Muscle layer of colon (tissue), 2 donors: ENCODE measurements at regions not wholly inside any gene's neighbourhood (a gene's known extent, or its start where the extent isn't known, plus 50 kb on each side); places are given as distances from the start of the nearest gene placed in this dataset.

Experiments
- H3K27ac ChIP-seq: one replicate; pipeline ENCODE4 v1.7.0; 2013; ENCODE audit warnings: low read depth, mild to moderate bottlenecking, low read length, moderate library complexity
- H3K27me3 ChIP-seq, 2 donors: one replicate each; pipeline ENCODE4 v1.7.0; 2013; ENCODE audit warnings: low read length in 2 of 2, mild to moderate bottlenecking in 2 of 2; ENCODE audit not compliant: insufficient read depth in 2 of 2, control insufficient read depth in 1 of 2
- H3K36me3 ChIP-seq: one replicate; pipeline ENCODE4 v1.7.0; 2013; ENCODE audit warnings: mild to moderate bottlenecking, low read length; ENCODE audit not compliant: insufficient read depth
- H3K4me1 ChIP-seq: one replicate; pipeline ENCODE4 v1.7.0; 2013; ENCODE audit warnings: mild to moderate bottlenecking, low read length; ENCODE audit not compliant: insufficient read depth
- H3K4me3 ChIP-seq, 2 donors: one replicate each; pipeline ENCODE4 v1.7.0; 2013; ENCODE audit warnings: low read length in 2 of 2, low read depth in 1 of 2, mild to moderate bottlenecking in 1 of 2, moderate library complexity in 1 of 2
- H3K9ac ChIP-seq: one replicate; pipeline ENCODE4 v1.7.0; 2013; ENCODE audit warnings: low read length
- H3K9me3 ChIP-seq: one replicate; pipeline ENCODE4 v1.7.0; 2013; ENCODE audit warnings: mild to moderate bottlenecking, low read length
- donor health status: abdominal sarcoma.
- donor health status: Adenocarcinoma of cecum.

DNA sequence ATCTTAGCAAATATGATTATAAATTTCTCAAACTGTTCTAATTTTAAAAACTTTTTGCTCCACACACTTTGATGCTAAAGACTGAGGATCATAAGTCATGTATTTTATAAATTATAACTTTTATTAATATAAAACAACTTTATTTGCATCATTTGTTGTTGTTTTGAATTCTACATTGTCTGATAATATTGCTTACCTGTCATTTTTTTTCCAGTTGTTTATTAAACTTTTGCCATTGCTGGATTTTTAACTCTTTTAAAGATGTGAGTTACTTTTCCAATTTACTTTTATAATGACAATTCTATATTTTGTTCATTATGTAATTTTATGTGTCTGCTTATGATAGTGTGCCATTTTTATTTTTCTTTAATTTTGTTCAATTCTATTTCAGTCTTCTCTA, 2071.2 kb upstream of the C9orf72 start:
- H3K36me3 ChIP-seq, result no peaks in the 10 kb centered on the region
- no peak overlapping the region for H3K9ac ChIP-seq
- H3K9me3 ChIP-seq, result no peaks in the 10 kb centered on the region
- H3K4me3 ChIP-seq, result no peak overlapping the region
- H3K27me3 ChIP-seq, result no peaks in the 10 kb centered on the region
- H3K27ac ChIP-seq, result no peak overlapping the region
- H3K4me1 ChIP-seq, result no peaks in the 10 kb centered on the region

DNA sequence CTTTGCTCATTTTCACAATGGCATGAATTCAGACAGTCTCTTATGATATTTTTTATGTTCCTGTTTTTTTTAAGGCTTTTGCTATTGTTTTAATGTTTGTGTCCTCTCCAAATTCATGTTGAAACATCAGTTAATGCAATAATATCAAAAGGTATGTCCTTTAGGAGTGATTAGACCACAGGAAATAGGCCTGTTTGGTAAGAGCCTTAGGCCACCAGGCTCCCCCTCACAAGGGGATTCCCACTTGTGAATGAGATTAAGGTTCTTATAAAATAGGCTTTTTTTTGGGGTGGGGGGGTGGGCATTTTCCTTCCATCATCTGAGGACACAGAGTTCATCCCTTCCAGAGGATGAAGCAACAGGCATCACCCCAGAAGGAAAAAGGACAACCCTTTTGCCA, 2074.2 kb upstream of the C9orf72 start:
- Histone ChIP-seq H3K9me3 (no peaks in the 10 kb centered on the region), H3K27me3 (no peaks in the 10 kb centered on the region), H3K27ac (no peak overlapping the region), H3K36me3 (no peaks in the 10 kb centered on the region), H3K9ac (no peak overlapping the region), H3K4me1 (no peaks in the 10 kb centered on the region), H3K4me3 (no peak overlapping the region)

DNA sequence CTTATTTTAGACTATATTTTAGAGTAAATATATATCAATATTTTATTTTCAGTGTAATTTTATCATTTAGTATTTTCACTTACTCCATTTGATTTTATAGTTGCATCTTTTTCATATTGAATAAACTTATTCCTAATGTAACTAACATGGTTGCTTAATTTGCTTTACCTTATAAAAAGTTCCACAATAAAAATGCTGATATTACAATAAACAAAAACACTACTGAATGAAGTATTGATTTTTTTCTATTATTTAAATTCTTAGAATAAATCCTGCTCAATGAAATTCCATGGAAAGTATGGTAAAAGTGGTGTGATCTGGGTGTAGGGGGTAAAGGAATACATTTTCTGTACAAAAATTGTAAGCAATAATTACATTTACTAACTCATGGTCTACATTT, 2074.9 kb upstream of the C9orf72 start:
- Histone ChIP-seq H3K9me3 (no peaks in the 10 kb centered on the region), H3K4me3 (no peak overlapping the region), H3K27me3 (no peaks in the 10 kb centered on the region), H3K36me3 (no peaks in the 10 kb centered on the region), H3K9ac (no peak overlapping the region), H3K4me1 (no peaks in the 10 kb centered on the region), H3K27ac (no peak overlapping the region)

DNA sequence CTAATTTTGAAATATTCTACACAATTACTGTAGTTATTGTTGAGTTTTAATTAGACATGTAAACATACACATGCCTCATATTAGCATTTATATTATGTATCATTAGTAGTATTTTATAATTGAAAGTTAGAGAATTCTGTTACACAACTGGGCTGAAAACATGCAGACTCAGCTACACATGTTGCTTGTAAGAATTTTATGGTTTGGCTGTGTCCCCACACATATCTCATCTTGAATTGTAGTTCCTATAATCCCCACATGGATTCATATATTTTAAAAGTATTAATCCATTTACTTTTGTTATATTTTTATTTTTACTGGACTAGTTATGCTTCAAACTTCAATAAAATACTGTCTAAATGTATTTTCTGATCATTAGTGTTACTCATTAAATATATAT, 2075.3 kb upstream of the C9orf72 start:
- no peak overlapping the region for H3K4me3 ChIP-seq
- no peaks in the 10 kb centered on the region for H3K4me1 ChIP-seq
- no peaks in the 10 kb centered on the region for H3K9me3 ChIP-seq
- H3K36me3 ChIP-seq, result no peaks in the 10 kb centered on the region
- H3K27me3 ChIP-seq, result no peaks in the 10 kb centered on the region
- no peak overlapping the region for H3K27ac ChIP-seq
- H3K9ac ChIP-seq, result no peak overlapping the region

DNA sequence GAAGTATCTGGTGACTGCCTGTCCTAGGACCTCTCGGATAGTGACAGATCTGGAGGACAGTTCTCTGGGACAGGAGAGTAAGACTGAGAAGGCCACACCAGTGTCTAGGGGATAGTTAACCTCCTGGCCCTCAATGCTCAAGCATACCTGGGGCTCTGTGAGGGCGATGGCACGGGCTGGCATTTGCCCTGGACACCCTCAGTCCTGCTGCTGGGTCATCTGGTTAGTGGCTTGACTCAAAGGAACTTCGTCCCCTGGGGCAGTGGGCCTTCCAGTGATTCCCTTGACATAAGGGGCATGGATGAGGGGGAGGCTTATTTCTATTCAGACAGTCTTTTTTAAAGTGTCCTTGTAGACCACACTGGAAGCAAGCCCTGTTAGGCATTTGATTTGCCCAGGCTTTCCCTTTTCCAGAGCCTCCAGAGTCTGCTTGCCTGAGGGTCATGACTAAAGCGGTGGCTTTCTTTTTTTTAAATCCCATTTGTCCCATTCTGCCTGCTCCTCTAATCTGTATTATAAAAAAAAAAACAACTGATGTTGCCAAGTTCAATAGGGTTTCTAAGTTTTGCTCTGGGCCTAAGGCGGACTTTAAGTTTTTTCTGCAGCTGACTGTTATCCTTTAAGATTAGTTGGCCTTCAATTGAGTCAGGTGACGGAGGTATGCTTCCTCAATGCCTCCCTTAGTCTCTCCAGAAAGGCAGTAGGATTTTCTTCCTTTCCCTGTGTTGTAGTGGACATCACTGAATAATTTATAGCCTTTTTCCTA, 2083.5 kb upstream of the C9orf72 start:
- Histone ChIP-seq H3K27me3 (no peaks in the 10 kb centered on the region), H3K9ac (no peak overlapping the region), H3K27ac (no peak overlapping the region), H3K4me1 (no peaks in the 10 kb centered on the region), H3K9me3 (no peaks in the 10 kb centered on the region), H3K36me3 (no peaks in the 10 kb centered on the region), H3K4me3 (no peak overlapping the region)

DNA sequence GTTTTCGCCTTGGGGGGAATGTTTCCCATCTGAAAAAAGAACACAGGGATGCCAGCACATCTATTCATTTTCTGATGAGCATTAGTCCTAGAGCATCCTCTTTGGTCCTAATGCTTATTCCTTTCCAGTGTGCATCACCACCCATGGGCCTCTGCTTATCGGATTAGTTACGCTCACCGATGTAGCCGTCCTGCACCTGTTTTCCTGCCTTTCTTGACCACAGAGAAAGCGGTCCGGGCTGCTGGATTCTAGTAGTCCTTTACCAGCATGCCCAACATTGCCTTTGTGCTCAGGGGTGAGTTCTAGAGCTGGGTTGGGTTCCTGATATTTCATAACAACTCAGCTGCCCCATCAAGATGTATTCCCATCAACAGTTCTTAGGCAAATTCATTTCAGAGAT, 2084.5 kb upstream of the C9orf72 start:
- Histone ChIP-seq H3K4me3 (no peak overlapping the region), H3K27ac (no peak overlapping the region), H3K4me1 (no peaks in the 10 kb centered on the region), H3K9ac (no peak overlapping the region), H3K27me3 (no peaks in the 10 kb centered on the region), H3K36me3 (no peaks in the 10 kb centered on the region), H3K9me3 (no peaks in the 10 kb centered on the region)

DNA sequence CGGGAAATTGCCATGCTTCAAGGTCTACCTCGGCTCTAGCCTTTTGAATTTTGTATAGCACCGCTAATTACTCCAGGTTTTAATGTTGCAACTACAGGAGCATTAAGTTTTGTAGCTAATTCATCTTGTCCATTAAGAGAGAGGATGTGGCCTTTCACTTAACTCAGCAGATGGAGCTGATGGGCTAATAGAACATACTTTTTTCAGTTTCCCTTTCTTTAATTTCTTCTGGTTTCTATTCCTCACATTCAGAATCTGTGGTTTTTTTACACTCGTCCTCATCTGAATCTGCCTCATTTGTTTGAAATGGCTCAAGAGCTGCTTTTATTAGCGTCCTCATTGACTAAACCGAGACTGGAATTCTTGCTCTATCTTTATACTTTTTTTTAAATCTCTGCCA, 2085.7 kb upstream of the C9orf72 start:
- no peak overlapping the region for H3K4me3 ChIP-seq
- no peaks in the 10 kb centered on the region for H3K36me3 ChIP-seq
- no peak overlapping the region for H3K9ac ChIP-seq
- no peak overlapping the region for H3K27ac ChIP-seq
- H3K9me3 ChIP-seq, result no peaks in the 10 kb centered on the region
- no peaks in the 10 kb centered on the region for H3K27me3 ChIP-seq
- H3K4me1 ChIP-seq, result no peaks in the 10 kb centered on the region

DNA sequence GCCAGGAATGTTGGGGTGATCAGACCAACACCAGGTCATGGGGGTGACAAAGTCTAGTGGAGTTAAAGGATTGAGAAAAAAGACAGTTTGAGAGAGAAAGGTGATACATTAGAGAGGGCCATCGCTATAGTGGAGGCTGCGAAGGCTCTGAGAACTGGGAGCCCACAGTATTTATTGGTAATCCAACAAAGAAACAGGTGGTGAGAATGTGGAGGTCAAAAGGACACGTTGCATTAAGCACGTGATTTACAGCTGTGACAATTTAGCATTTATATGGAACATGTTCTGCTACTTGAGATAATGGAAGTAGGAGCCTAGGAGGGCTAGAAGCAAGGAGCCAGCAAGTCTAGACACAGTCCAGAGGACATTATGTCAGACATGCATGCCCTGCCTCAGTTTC, 2086.5 kb upstream of the C9orf72 start:
- no peaks in the 10 kb centered on the region for H3K36me3 ChIP-seq
- H3K27me3 ChIP-seq, result no peaks in the 10 kb centered on the region

DNA sequence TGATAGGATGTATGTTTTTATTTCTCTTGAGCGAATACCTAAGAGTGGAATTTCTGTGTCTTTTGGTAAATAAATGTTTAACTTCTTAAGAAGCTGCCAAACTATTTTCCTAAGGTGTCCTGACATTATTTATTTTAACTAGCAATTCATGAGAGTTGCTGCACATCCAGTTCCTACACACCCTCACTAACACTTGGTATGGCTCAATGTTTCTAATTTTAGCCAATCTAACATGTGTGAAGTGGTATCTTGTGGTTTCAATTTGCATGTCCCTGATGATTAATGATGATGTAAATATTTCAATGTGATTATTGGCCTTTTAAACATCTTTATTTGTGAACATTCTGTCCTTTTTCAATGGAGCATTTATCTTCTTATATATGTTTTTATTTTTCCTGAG, 2095.5 kb upstream of the C9orf72 start:
- Histone ChIP-seq H3K4me1 (no peaks in the 10 kb centered on the region), H3K36me3 (no peaks in the 10 kb centered on the region), H3K27ac (no peak overlapping the region), H3K27me3 (no peaks in the 10 kb centered on the region), H3K4me3 (no peak overlapping the region), H3K9ac (no peak overlapping the region), H3K9me3 (no peaks in the 10 kb centered on the region)

More for the DNA sequence above, 2086.5 kb upstream of the C9orf72 start:
- no peaks in the 10 kb centered on the region for H3K9me3 ChIP-seq
- no peak overlapping the region for H3K4me3 ChIP-seq
- H3K27ac ChIP-seq, result no peak overlapping the region
- no peaks in the 10 kb centered on the region for H3K4me1 ChIP-seq
- no peak overlapping the region for H3K9ac ChIP-seq

DNA sequence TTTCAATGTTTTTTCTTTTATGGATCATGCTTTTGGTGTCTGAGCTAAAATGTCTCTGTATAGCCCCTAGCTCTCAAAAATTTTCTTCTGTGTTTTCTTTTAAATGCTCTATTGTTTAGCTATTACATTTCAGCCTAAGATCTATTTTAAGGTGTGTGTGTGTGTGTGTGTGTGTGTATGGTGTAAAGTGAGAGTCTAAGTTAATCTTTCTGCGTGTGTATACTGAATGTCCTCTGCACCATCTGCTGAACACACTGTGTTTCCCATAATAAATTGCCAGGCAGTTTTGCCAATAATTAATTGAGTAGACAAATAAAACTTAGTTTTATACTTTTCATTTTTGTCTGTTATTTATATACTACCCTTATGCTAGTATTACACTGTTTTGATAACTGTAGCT, 2096.3 kb upstream of the C9orf72 start:
- Histone ChIP-seq H3K9me3 (no peaks in the 10 kb centered on the region), H3K36me3 (no peaks in the 10 kb centered on the region), H3K9ac (no peak overlapping the region), H3K4me3 (no peak overlapping the region), H3K4me1 (no peaks in the 10 kb centered on the region), H3K27ac (no peak overlapping the region), H3K27me3 (no peaks in the 10 kb centered on the region)

DNA sequence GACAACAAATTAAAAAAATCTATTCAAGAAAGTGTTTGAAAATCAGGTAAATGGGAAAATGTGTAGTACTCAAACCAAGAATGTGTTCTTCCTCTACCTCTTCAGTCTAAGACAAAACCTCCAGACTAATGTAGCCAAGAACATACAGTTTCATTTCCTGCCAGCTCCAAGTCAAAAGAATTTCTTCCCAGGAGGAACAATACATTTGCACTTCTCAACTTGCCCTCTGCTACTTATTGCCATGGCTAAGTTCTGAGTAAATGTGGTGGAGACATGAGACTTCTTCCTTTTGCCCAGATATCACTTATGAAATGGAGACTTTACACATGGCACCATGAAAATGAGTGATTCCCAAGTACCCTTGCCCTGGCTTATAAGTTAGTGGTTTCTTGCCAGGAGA, 2112.2 kb upstream of the C9orf72 start:
- Histone ChIP-seq H3K36me3 (no peaks in the 10 kb centered on the region), H3K4me3 (no peak overlapping the region)

DNA sequence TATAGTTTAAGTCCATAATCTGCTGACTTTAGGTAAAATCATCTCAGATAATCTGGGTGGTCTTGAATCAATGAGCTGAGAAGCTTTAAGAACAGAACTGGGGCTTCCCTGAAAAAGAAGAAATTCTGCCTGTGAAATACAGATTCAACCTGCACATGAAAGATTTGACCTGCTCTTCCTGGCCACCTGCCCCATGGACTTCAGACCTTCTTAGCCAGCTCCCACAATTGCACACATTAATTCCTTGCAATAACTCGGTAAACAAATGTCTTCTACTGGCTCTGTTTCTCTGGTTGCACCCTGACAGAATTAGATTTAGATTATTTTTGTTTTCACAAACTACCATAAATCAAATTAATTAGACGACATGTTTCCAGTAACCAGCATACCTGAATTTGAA, 2117.9 kb upstream of the C9orf72 start:
- no peak overlapping the region for H3K27ac ChIP-seq
- no peaks in the 10 kb centered on the region for H3K36me3 ChIP-seq
- H3K4me1 ChIP-seq, result no peaks in the 10 kb centered on the region
- H3K9me3 ChIP-seq, result no peaks in the 10 kb centered on the region
- H3K9ac ChIP-seq, result no peak overlapping the region
- H3K4me3 ChIP-seq, result no peak overlapping the region
- H3K27me3 ChIP-seq, result no peaks in the 10 kb centered on the region

More for the DNA sequence above, 2112.2 kb upstream of the C9orf72 start:
- Histone ChIP-seq H3K9ac (no peak overlapping the region), H3K27me3 (no peaks in the 10 kb centered on the region), H3K4me1 (no peaks in the 10 kb centered on the region), H3K27ac (no peak overlapping the region), H3K9me3 (no peaks in the 10 kb centered on the region)
